Fibroblast of skin of scalp (primary cell): ENCODE measurements at regions not wholly inside any gene's neighbourhood (a gene's known extent, or its start where the extent isn't known, plus 50 kb on each side); places are given as distances from the start of the nearest gene placed in this dataset.

Experiments used
- DNase-seq: peaks from one replicate; pipeline ENCODE4 v3.0.0-alpha.2; 2013

DNA sequence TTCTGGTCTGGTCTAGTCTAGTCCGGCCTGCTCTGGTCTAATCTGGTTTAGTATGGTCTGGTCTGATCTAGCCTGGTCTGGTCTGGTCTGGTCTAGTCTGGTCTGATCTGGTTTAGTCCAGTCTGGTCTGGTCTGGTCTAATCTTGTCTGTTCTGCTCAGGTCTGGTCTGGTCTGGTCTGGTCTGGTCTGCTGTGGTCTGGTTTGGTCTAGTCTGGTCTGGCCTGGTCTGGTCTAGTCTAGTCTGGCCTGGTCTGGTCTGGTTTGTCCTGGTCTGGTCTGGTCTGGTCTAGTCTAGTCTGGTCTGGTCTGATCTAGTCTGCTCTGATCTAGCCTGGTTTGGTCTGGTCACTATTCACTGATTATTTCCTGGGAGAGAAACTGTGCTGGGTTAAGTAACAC lies 84.1 kb upstream of the PRR23E start:
- DNase-seq: no peak

- DNase-seq: no peak
These were observed 81.8 kb upstream of the PRR23E start for GRCh38 chr3:127110982-127111693.

GRCh38 chr3:127112796-127113570 lies 79.9 kb upstream of the PRR23E start:
- DNase-seq: no peak

DNA sequence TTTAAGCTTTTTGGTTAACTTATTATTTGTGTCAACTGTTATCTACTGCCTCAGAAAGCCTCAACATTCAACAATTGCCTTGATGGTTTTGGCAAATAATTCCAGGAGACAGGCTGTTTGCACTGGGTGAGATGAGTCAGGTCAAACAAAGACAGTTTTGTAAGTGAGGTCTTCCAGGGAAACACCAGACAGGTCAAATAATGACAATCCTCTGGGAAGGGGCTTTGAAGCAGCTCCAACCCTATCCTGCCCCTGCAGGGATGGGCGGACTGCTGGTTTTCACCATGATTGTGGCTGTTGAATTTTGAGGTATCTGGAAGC lies 79.4 kb upstream of the PRR23E start:
- no peak for DNase-seq

GRCh38 chr3:127114337-127115070 lies 78.4 kb upstream of the PRR23E start:
- no peak for DNase-seq

- DNase-seq: no peak
These were observed 77.1 kb upstream of the PRR23E start for GRCh38 chr3:127115691-127116351.

- no peak for DNase-seq
These were observed 74.6 kb upstream of the PRR23E start for GRCh38 chr3:127118366-127118765.

DNA sequence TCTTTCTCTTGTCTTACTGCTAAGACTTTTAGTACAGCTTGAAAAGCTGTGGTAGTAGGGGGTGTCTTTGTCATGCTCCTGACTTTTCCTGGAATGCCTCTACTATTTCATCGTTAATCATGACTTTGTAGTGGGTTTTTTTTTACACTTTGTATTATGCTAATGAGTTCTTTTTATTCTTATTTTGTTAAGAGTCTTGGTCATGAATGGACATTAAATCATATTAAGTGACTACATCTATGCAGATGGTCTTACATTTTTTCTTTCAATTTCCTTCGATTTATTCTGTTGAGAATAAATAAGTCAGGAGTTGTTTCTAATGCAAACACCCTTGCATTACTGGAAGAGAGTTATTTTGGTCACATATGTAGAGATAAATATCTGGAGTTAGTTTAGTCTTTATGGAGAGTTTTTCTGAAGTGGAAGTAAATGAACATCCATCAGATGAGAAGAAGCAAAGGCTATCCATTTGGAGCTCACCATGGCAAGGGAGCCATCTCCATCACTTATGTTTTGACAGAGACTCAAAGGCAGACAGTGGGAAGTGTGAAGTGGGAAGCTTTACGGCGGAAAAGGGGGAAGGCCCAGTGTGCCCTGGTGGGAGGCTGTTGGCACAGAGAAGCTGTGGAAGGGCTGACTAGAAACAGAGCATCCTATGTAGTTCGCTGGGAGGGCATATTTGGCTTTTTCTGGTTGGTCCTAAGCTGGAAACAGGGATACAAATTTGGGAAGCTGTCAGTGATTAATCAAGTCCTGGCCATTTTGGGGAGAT lies 73.1 kb upstream of the PRR23E start:
- no peak for DNase-seq

DNA sequence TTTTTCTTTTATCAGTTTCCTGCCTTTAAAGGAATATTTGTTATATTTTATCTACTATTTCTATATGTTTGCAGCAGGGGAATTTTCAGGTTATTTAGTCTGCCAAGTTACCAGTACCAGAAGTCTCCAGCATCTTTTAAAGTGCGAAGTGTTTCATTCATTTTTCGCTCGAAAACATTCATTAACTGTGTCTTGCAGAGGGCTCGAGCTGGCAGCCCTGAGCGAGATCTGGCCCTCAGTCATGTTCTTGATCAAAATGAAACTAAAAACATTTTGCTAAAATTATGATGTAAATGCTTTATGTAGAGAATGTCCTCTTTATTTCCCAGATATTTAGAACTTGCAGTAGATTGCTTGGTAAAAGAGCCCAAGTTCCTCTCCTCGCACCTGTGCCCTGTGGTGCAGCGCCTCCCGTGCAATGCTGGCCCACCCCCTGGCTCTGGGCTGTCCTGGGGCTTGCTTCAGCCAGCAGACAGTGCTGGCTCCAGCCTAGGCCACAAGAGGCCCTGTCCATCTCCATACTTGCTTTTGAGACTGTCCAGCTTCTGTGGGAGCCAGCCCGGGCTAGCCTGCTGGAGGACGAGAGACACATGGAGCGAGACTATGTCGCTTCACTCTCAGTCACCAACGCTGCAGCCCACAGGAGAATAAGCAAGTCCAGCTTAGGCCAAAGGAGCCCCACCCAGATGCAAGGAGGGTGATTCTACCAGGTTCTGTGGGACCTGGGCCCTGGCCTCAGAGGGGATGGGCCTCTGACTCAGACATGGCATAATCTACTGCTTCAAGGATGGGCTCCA lies 71.9 kb upstream of the PRR23E start:
- DNase-seq: no peak

- no peak for DNase-seq
These were observed 71.0 kb upstream of the PRR23E start for GRCh38 chr3:127121885-127122284.

DNA sequence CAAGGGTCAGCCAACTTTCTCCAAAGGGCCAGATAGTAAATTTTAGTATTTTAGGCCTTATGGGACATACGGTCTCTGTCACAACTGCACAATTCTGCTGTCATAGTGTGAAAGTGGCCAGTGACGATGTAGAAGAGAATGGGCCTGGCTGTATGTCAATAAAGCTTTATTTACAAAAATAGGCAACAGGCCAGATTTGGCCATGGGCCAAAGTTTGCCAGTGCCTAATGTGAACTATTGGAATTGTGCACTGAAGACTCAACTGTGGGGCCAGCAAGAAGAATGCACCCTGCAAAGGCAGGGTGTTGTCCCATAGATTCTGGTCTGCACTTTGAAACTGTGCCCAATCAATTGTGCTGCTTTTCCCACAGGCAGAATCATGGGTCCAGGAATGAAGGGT lies 69.4 kb upstream of the PRR23E start:
- no peak for DNase-seq

GRCh38 chr3:127124120-127124519 lies 68.8 kb upstream of the PRR23E start:
- DNase-seq: peak; percentile 9

GRCh38 chr3:127131424-127132170 lies 61.3 kb upstream of the PRR23E start:
- no peak for DNase-seq

GRCh38 chr3:127132876-127133275 lies 60.1 kb upstream of the PRR23E start:
- DNase-seq: no peak

DNA sequence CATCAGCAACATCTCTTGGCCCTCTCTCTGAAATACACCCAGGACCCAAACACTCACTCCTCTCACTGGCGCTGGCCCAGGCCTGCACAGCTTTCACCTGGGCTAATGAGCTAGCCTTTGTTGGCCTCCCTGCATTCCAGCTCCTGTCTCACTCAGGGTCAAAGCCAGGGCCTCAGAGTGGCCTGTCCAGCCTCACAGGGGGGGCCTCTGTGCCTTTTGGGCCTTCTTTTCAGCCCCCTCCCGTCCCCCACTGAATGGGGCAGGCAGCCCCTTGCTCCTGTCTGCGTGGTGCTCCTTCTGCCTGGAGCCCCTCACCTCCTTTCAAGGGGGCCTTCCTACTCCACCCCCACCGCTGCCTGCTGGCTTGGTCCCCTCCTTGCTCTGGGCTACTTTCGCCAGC lies 59.0 kb upstream of the PRR23E start:
- no peak for DNase-seq

DNA sequence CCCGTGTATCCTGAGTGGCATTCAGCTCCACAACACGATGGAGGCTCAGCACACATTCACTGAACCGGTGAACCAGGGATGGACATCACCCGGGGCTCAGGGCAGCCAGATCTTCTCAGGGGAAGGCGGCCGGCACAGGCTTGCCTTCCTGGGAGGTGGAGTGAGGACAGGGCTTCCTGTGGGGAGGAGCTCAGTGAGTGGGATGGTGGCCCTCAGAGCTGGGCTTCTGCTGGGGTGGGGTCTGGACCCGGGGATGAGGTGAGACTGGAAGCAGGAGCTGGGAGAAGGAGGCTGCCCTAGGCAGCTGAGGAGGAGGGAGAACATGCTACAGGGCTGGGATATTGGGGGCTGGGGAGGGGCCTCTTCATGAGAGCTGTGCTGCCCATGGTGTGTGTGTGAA lies 58.5 kb upstream of the PRR23E start:
- no peak for DNase-seq

- no peak for DNase-seq
These were observed 58.1 kb upstream of the PRR23E start for GRCh38 chr3:127134887-127135240.

DNA sequence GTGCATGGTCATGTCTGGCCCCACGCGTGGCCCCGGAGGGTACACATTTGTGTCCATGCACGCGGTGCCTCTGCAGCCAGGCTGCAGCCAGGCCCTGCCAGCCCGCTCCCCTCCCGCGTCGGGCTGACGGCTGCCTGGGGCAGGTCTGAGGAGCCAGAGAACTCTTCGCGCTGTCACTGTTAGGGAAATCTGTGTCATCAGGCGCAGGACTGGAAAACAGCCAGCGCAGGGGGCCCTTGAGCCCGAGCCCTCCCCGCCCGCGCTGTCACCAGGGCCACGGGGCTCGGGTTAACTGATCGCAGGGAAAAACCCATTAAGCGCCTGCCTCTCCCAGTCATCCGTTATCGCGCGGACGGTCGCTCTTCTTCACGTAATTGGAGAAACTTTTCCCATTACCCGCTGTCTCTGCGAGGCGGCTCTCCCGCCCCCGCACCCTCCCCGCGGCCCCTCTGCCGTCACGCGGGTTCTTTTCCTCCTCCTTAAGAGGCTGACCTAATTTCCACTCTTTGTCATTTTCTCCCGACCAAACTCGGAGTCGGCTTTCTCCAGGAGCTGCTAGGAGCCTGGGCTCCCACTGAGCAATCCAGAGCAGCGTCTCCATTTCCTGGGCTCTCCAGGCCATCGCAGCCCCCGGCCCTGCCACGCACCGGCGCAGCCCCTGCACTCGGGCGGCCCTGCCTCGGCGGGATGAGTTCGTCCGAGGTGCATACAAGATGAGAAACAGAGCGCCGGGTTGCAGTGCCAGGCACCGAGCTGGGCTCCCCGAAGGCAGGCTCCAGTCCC lies 57.5 kb upstream of the PRR23E start:
- DNase-seq: no peak

DNA sequence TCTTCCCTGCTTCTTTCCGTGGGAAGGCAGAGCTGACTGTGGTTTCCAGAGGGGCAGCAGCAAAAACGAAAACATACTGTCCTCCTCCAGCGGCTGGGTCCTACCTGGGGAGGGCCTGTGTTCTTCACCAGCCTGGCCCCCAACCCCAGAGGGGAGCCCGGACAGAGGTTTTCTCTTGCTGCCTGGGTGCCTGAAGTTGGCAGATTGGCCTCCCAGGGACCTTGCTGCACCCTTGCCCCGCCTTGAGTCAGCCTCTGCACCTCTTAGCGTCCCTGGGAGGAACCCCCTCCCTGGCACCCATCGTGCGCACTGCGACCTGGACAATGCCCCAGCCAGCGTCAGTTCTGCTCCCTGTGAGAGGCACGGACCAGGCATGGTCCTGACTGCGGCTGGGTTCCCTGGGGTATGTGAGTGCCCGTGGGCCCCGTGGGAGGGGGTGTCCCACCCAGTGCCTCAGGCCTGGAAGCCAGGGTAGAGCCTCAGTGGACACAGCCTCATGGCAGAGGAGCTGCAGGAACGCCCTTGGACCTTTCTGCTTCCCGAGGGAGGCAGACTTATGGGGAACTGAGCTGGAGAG lies 56.8 kb upstream of the PRR23E start:
- DNase-seq: no peak

DNA sequence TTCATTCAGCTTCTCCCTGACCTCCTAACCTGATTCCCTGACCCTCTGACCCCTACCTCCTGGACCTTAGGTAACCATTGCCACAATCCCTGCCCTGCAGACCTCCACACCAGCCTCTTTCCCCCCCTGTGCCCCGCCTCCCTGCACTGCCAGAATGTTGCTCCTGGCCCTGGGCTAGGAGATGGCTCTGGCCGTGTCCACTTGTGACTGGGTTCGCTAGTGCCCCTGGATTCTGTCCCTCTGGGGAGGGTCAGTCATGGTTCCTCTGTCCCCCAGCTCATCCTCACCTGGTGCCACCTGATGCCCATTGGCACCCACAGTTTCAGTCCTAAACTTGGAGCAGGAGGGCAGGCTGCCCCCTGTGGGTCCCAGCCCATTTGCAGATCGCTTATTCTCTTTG lies 56.2 kb upstream of the PRR23E start:
- no peak for DNase-seq
